ENCODE measurements at regions not wholly inside any gene's neighbourhood (a gene's known extent, or its start where the extent isn't known, plus 50 kb on each side); places are given as distances from the start of the nearest gene placed in this dataset.

DNA sequence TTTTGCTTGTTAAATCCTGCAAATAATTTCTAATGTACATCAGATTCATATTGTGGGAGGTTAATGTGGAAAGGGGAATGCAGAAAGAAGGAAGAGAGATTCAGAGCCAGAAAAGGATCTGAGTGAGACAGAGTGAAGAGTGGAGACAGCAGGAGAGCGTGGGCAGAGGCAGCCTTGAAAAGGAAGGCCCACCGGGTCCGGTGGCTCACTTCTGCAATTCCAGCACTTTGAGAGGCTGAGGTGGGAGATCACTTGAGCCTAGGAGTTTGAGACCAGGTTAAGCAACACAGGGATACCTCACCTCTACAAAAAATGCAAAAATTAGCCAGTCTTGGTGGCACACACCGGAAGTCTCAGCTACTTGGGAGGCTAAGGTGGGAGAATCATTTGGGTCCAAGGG is 222.0 kb upstream of the RAB4A start:
- H3K27ac ChIP-seq (ENCODE audit: low read depth in 1 of 2, low read length in 2 of 2): no peak overlapping the region
- no peaks in the 10 kb centered on the region for H3K9me3 ChIP-seq (ENCODE audit: control insufficient read depth in 4 of 4, low read length in 3 of 4)
- 94% methylated on average over 4 of the region's 4 CpGs for WGBS
- H3K4me1 ChIP-seq (ENCODE audit: control insufficient read depth in 4 of 4, insufficient read depth in 4 of 4, low read length in 3 of 4): peaks cover 0 to under 1% (median 0%) of the 10 kb centered on the region in 4 donors
- TF ChIP-seq HNF4G (IDR thresholded peaks at IDR 0.05) (no peak), RAD21 (IDR thresholded peaks at IDR 0.05) (no peak), SP1 (IDR thresholded peaks at IDR 0.05) (no peak), TAF1 (conservative IDR thresholded peaks at IDR 0.05) (no peak), ATF3 (IDR thresholded peaks at IDR 0.05) (no peak), NR2F2 (IDR thresholded peaks at IDR 0.05) (no peak), FOXA2 (IDR thresholded peaks at IDR 0.05) (no peak), FOXA1 (IDR thresholded peaks at IDR 0.05) (no peak), HNF4A (conservative IDR thresholded peaks at IDR 0.05) (no peak), YY1 (IDR thresholded peaks at IDR 0.05) (no peak), RXRA (IDR thresholded peaks at IDR 0.05) (no peak), GABPA (IDR thresholded peaks at IDR 0.05 in 1 of 2, conservative IDR thresholded peaks at IDR 0.05 in 1 of 2) (no peak), EGR1 (IDR thresholded peaks at IDR 0.05; ENCODE audit: low read depth in 2 of 2) (no peak)
- TF ChIP-seq, protein P1, sequence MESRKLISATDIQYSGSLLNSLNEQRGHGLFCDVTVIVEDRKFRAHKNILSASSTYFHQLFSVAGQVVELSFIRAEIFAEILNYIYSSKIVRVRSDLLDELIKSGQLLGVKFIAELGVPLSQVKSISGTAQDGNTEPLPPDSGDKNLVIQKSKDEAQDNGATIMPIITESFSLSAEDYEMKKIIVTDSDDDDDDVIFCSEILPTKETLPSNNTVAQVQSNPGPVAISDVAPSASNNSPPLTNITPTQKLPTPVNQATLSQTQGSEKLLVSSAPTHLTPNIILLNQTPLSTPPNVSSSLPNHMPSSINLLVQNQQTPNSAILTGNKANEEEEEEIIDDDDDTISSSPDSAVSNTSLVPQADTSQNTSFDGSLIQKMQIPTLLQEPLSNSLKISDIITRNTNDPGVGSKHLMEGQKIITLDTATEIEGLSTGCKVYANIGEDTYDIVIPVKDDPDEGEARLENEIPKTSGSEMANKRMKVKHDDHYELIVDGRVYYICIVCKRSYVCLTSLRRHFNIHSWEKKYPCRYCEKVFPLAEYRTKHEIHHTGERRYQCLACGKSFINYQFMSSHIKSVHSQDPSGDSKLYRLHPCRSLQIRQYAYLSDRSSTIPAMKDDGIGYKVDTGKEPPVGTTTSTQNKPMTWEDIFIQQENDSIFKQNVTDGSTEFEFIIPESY (IDR thresholded peaks at IDR 0.05): no peak
- TF ChIP-seq, protein P2, sequence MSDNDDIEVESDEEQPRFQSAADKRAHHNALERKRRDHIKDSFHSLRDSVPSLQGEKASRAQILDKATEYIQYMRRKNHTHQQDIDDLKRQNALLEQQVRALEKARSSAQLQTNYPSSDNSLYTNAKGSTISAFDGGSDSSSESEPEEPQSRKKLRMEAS (IDR thresholded peaks at IDR 0.05): no peak
- no peaks in the 10 kb centered on the region for H3K36me3 ChIP-seq (ENCODE audit: control insufficient read depth in 4 of 4, insufficient read depth in 3 of 4, low read depth in 1 of 4, low read length in 3 of 4)
- peak; percentile 12 for DNase-seq (ENCODE audit: low spot score)
- H3K4me3 ChIP-seq (ENCODE audit: low read depth in 1 of 3, low read length in 3 of 3): no peak overlapping the region
- H3K27me3 ChIP-seq (ENCODE audit: control insufficient read depth in 4 of 4, insufficient read depth in 4 of 4, low read length in 3 of 4): no peaks in the 10 kb centered on the region
- no peak overlapping the region for H3K9ac ChIP-seq (ENCODE audit: low read depth in 1 of 2, low read length in 2 of 2)

DNA sequence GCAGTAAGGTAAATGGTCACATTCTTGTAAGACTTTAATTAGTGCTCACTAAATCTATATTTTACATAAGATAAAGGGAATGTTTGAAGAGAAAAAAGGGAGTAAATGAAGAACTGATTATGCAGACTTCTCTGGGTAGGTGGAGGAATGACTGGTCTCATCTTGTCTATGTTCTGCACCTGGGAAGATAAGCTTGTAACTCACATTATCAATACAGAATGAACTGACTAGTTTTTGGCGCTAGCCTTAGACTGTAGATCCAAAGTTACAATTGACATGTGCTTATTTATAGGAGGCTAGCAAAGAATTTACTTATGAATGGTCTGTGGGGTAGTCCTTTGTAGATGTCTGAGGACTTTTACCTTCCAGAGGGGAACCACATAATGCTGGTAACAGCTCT is 214.9 kb upstream of the RAB4A start:
- H3K9me3 ChIP-seq (ENCODE audit: control insufficient read depth in 4 of 4, low read length in 3 of 4): no peaks in the 10 kb centered on the region
- H3K36me3 ChIP-seq (ENCODE audit: control insufficient read depth in 4 of 4, insufficient read depth in 3 of 4, low read depth in 1 of 4, low read length in 3 of 4): no peaks in the 10 kb centered on the region
- peaks cover 2 to 13% (median 5%) of the 10 kb centered on the region in 4 donors for H3K4me1 ChIP-seq (ENCODE audit: control insufficient read depth in 4 of 4, insufficient read depth in 4 of 4, low read length in 3 of 4)
- no peak overlapping the region for H3K9ac ChIP-seq (ENCODE audit: low read depth in 1 of 2, low read length in 2 of 2)
- no peak for DNase-seq (ENCODE audit: low spot score)
- TF ChIP-seq GABPA (IDR thresholded peaks at IDR 0.05 in 1 of 2, conservative IDR thresholded peaks at IDR 0.05 in 1 of 2) (no peak), FOXA1 (IDR thresholded peaks at IDR 0.05) (no peak), JUND (IDR thresholded peaks at IDR 0.05) (no peak), ATF3 (IDR thresholded peaks at IDR 0.05) (no peak), CTCF (IDR thresholded peaks at IDR 0.05; ENCODE audit: low read depth, low read length, missing input control) (no peak), EGR1 (IDR thresholded peaks at IDR 0.05; ENCODE audit: low read depth in 2 of 2) (no peak), RXRA (IDR thresholded peaks at IDR 0.05) (no peak), HNF4G (IDR thresholded peaks at IDR 0.05) (no peak), REST (IDR thresholded peaks at IDR 0.05) (no peak), HNF4A (conservative IDR thresholded peaks at IDR 0.05) (no peak)
- TF ChIP-seq, protein P2 (IDR thresholded peaks at IDR 0.05): no peak
- TF ChIP-seq, protein P1 (IDR thresholded peaks at IDR 0.05): no peak
- WGBS: 100% methylated on average over 1 of the region's 1 CpG
- H3K27ac ChIP-seq (ENCODE audit: low read depth in 1 of 2, low read length in 2 of 2): no peak overlapping the region
- H3K4me3 ChIP-seq (ENCODE audit: low read depth in 1 of 3, low read length in 3 of 3): no peak overlapping the region
- H3K27me3 ChIP-seq (ENCODE audit: control insufficient read depth in 4 of 4, insufficient read depth in 4 of 4, low read length in 3 of 4): no peaks in the 10 kb centered on the region

All from liver (tissue), 8 donors.